ENCODE measurements at regions not wholly inside any gene's neighbourhood (a gene's known extent, or its start where the extent isn't known, plus 50 kb on each side); places are given as distances from the start of the nearest gene placed in this dataset.

DNA sequence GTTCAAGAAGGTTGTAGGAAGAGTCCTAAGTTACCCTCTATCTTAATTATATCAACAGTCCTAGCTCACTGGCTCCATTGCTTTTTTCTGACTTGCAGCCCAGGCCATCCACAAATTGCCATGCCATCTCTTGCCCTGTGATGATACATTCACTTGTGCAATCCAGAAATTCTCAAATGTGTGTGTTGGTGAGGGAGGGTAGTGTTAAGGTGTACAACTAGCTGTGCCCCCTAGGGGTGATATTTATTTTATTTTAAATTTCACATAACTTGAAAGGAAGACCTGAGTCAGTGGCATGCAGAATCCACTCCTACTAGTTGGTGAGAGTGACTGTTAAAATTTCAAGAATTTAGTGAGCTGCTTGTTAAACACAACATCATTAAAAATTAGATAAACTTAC lies 156.1 kb upstream of the ANKRD28 start:
- H3K9ac ChIP-seq = no peak overlapping the region
- no peaks in the 10 kb centered on the region for H3K36me3 ChIP-seq (ENCODE audit: insufficient read depth)
- no peaks in the 10 kb centered on the region for H4K20me1 ChIP-seq (ENCODE audit: insufficient read depth)
- TF ChIP-seq, protein P1, sequence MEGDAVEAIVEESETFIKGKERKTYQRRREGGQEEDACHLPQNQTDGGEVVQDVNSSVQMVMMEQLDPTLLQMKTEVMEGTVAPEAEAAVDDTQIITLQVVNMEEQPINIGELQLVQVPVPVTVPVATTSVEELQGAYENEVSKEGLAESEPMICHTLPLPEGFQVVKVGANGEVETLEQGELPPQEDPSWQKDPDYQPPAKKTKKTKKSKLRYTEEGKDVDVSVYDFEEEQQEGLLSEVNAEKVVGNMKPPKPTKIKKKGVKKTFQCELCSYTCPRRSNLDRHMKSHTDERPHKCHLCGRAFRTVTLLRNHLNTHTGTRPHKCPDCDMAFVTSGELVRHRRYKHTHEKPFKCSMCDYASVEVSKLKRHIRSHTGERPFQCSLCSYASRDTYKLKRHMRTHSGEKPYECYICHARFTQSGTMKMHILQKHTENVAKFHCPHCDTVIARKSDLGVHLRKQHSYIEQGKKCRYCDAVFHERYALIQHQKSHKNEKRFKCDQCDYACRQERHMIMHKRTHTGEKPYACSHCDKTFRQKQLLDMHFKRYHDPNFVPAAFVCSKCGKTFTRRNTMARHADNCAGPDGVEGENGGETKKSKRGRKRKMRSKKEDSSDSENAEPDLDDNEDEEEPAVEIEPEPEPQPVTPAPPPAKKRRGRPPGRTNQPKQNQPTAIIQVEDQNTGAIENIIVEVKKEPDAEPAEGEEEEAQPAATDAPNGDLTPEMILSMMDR (conservative IDR thresholded peaks at IDR 0.05; ENCODE audit: low read depth, low read length) = no peak; the same call in 1 of the 2 replicates
- H3K27me3 ChIP-seq (ENCODE audit: insufficient read depth, low read depth) = no peaks in the 10 kb centered on the region
- H3K4me1 ChIP-seq (ENCODE audit: low read depth, poor library complexity, severe bottlenecking) = no peaks in the 10 kb centered on the region
- no peak overlapping the region for H3K4me3 ChIP-seq (IDR thresholded peaks at IDR 0.05; ENCODE audit: insufficient read depth, low read depth, low read length)
- no peaks in the 10 kb centered on the region for H3K79me2 ChIP-seq (ENCODE audit: insufficient read depth, low read depth)
- H2AFZ ChIP-seq (ENCODE audit: low read depth) = no peak overlapping the region
- H3K4me2 ChIP-seq = no peak overlapping the region
- no peak overlapping the region for H3K27ac ChIP-seq

DNA sequence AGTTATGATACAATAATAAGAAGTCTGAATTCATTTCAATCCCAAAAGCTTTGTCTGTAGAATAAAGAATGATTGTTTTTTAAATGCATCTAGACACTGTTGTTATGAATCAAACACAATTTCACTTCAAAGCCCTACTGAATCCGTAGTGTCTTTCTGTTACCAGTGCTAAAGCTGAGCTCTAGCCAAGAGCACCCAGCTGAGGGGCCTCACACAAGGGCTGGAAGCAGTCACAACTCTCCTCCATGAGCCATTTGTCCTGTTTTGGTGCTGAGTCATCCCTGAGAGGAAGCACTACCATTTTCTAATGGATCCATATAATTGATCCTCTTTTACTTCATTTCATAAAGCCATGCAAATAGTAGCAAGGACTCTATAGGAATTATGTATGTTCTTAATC lies 158.2 kb upstream of the ANKRD28 start:
- Histone ChIP-seq H3K79me2 (ENCODE audit: insufficient read depth, low read depth) (no peaks in the 10 kb centered on the region), H3K9ac (no peak overlapping the region), H3K4me1 (ENCODE audit: low read depth, poor library complexity, severe bottlenecking) (no peaks in the 10 kb centered on the region), H3K4me2 (no peak overlapping the region), H4K20me1 (ENCODE audit: insufficient read depth) (no peaks in the 10 kb centered on the region), H3K4me3 (IDR thresholded peaks at IDR 0.05; ENCODE audit: insufficient read depth, low read depth, low read length) (no peak overlapping the region), H2AFZ (ENCODE audit: low read depth) (no peak overlapping the region), H3K27ac (no peak overlapping the region), H3K27me3 (ENCODE audit: insufficient read depth, low read depth) (no peaks in the 10 kb centered on the region), H3K36me3 (ENCODE audit: insufficient read depth) (no peaks in the 10 kb centered on the region)
- TF ChIP-seq, protein P1 (conservative IDR thresholded peaks at IDR 0.05; ENCODE audit: low read depth, low read length) = no peak

DNA sequence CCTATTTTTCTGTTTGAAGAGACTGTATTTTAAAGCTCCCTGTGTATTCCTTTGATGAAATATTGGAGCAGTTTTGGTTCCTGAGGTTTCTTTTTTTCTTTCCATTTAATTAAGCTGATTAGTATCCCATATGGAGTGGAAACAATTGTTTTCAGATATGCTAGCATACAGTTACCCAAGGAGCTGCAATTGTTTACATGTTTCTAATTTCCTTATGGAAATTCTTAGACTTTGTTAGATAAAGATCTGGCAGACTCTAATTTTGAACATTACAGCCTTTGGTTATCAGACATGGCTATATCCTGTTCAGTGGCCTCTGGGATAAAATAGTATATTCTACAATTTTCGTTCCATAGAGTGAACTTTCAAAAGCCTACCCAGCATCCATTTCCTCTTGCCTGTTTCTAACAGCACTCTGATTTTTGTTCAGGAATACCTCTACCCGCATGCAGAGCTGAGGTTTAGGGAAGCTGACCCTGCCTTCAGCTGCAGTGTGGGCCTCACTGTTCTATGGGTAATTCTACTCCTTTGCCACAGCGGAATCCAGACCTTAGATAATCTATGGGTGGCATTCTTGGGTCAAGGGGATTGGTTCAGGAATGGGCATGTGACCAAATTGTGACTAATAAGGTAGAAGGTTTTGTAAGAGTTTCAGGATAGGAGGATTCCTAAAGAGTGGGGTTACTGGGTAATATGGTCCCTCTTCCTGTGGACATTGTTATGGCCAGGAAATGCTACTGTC lies 161.1 kb upstream of the ANKRD28 start:
- Histone ChIP-seq H3K9ac (no peak overlapping the region), H3K4me2 (no peak overlapping the region), H3K4me3 (IDR thresholded peaks at IDR 0.05; ENCODE audit: insufficient read depth, low read depth, low read length) (no peak overlapping the region), H3K36me3 (ENCODE audit: insufficient read depth) (no peaks in the 10 kb centered on the region), H3K79me2 (ENCODE audit: insufficient read depth, low read depth) (no peaks in the 10 kb centered on the region), H2AFZ (ENCODE audit: low read depth) (no peak overlapping the region), H3K27me3 (ENCODE audit: insufficient read depth, low read depth) (no peaks in the 10 kb centered on the region), H3K4me1 (ENCODE audit: low read depth, poor library complexity, severe bottlenecking) (no peaks in the 10 kb centered on the region), H4K20me1 (ENCODE audit: insufficient read depth) (no peaks in the 10 kb centered on the region), H3K27ac (no peak overlapping the region)
- TF ChIP-seq, protein P1 (conservative IDR thresholded peaks at IDR 0.05; ENCODE audit: low read depth, low read length) = no peak

DNA sequence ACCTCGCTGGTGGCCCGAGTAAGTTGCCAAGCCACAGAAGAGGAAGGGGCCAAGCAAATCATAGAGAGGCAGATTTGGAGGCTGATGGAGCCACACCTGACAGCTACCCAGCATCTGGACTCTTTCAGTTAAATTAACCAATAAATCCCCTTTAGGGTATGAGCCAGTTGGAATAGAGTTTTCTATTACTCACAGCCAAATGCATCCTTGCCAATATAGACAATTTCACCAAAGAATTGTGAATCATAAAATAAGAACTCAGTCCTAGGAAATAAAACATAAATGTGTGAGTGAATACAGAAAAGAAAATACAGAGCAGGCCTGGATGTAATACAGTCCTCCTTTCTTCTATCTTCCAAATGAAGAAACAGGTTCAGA lies 161.6 kb upstream of the ANKRD28 start:
- no peak overlapping the region for H3K4me3 ChIP-seq (IDR thresholded peaks at IDR 0.05; ENCODE audit: insufficient read depth, low read depth, low read length)
- H3K27me3 ChIP-seq (ENCODE audit: insufficient read depth, low read depth) = no peaks in the 10 kb centered on the region
- no peaks in the 10 kb centered on the region for H3K36me3 ChIP-seq (ENCODE audit: insufficient read depth)
- H3K27ac ChIP-seq = no peak overlapping the region
- no peak overlapping the region for H3K9ac ChIP-seq
- no peak overlapping the region for H3K4me2 ChIP-seq
- H3K79me2 ChIP-seq (ENCODE audit: insufficient read depth, low read depth) = no peaks in the 10 kb centered on the region
- H3K4me1 ChIP-seq (ENCODE audit: low read depth, poor library complexity, severe bottlenecking) = no peaks in the 10 kb centered on the region
- no peak overlapping the region for H2AFZ ChIP-seq (ENCODE audit: low read depth)
- TF ChIP-seq, protein P1 (conservative IDR thresholded peaks at IDR 0.05; ENCODE audit: low read depth, low read length) = no peak
- no peaks in the 10 kb centered on the region for H4K20me1 ChIP-seq (ENCODE audit: insufficient read depth)
